K562 (cell line): ENCODE measurements at regions not wholly inside any gene's neighbourhood (a gene's known extent, or its start where the extent isn't known, plus 50 kb on each side); places are given as distances from the start of the nearest gene placed in this dataset.

Experiments used
- HCFC1 ChIP-seq: IDR thresholded peaks from 2 replicates; pipeline ENCODE4 v1.6.1; 2012; ENCODE audit warnings: low read depth, low read length, improper control_type of control experiment
- JUND ChIP-seq, 2 experiments: IDR thresholded peaks; 2 replicates in 1 of 2; 3 replicates in 1 of 2; pipeline ENCODE4 v1.6.1; 2011; ENCODE audit warnings: borderline replicate concordance in 2 of 2, low read depth in 2 of 2, low read length in 2 of 2, improper control_type of control experiment in 1 of 2, missing biosample characterization in 1 of 2, missing genetic modification characterization in 1 of 2, missing genetic modification reagents in 1 of 2
- POLR2AphosphoS5 ChIP-seq: IDR thresholded peaks from 2 replicates; pipeline ENCODE4 v1.6.1; 2011; ENCODE audit warnings: mild to moderate bottlenecking, low read depth, low read length, moderate library complexity; ENCODE audit not compliant: control insufficient read depth, insufficient read depth
- ZNF445 ChIP-seq: fragments of 250-450 bp; sonication (Bioruptor Pico); IDR thresholded peaks from 2 replicates; pipeline ENCODE4 v1.4.0; 2020; ENCODE audit warnings: low read depth, mild to moderate bottlenecking, moderate library complexity
- TF ChIP-seq, protein P1 (sequence below): fragments of 450-650 bp; formaldehyde crosslinking; conservative IDR thresholded peaks from 2 replicates; pipeline ENCODE4 v1.4.0; 2022; ENCODE audit warnings: mild to moderate bottlenecking, missing genetic modification characterization

DNA sequence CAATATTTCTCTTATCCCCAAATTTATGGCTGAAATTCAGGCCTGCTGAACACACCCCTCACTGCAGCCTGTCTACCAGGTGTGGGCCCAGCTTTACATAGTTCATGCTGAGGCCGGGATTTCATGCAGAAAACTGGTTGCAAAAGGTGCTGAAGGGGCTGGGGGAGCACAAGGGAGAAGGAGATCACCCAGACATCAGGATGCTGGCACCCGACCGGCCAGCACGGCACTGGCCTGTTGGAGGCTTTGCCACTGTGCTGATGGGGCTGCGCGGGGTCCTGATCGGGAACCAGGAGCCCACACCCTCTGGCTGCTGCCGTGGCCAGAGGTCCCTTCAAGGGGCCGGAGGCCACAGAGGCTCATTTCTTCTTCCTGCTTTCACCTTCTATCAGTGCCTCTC is 177.9 kb upstream of the C2CD4B start:
- TF ChIP-seq JUND (IDR thresholded peaks at IDR 0.05; ENCODE audit: borderline replicate concordance, low read depth, low read length), result no peak
- TF ChIP-seq JUND (tag; IDR thresholded peaks at IDR 0.05; ENCODE audit: borderline replicate concordance, low read depth, low read length), result no peak
- no peak for TF ChIP-seq HCFC1
- no peak for TF ChIP-seq ZNF445 (CRISPR knock-in tag)
- no peak for TF ChIP-seq POLR2AphosphoS5
- TF ChIP-seq, protein P1, sequence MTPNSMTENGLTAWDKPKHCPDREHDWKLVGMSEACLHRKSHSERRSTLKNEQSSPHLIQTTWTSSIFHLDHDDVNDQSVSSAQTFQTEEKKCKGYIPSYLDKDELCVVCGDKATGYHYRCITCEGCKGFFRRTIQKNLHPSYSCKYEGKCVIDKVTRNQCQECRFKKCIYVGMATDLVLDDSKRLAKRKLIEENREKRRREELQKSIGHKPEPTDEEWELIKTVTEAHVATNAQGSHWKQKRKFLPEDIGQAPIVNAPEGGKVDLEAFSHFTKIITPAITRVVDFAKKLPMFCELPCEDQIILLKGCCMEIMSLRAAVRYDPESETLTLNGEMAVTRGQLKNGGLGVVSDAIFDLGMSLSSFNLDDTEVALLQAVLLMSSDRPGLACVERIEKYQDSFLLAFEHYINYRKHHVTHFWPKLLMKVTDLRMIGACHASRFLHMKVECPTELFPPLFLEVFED, result no peak
